ENCODE measurements at regions not wholly inside any gene's neighbourhood (a gene's known extent, or its start where the extent isn't known, plus 50 kb on each side); places are given as distances from the start of the nearest gene placed in this dataset.
"Not testable (repeated sequence)": the region's sequence is repeated elsewhere in the genome, so short reads cannot be mapped to it uniquely, and the experiment has no call there.

DNA sequence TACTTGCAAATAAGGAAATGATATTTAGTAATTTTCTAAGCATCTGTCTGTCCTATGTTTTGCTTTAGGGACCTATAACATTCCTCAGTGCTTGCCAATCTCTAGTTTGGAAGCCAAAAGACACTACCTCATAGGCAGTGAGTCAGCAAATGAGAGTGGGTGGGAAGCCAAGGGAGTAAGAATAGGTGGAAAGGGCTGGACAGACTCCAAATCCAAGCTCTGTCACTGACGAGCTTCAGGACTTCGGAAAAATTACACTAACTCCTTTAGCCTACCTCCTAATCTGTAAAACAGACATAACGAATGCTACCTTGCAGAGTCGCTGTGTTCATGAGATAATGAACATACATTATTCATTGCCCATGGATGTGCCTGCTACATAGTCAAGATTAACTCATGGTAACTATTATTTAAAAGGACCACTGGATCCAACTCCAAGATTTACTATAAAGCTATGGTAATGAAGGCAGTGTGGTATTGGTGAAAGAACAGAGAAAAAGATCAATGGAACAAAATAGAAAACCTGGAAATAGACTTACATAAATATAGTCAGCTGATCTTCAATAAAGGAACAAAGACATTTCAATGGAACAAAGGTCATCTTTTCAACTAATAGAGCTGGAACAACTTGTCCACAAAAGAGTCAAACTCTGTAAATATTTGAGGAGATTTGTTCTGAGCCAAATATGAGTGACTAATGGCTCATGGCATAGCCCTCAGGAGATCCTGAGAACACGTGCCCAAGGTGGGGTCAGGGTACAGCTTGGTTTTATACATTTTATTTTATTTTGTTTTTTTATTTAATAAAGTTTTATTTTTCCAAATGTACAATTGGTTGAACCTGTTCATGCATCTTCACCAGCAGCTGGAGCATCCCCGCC is 64.1 kb downstream of the FAM50B start:
- Histone ChIP-seq H3K27me3 (replicated peaks in 1 of 7) (peaks cover 0 to 61% (median 6%) of the 10 kb centered on the region in 7 donors), H3K36me3 (no peaks in the 10 kb centered on the region), H3K27ac (no peak overlapping the region), H3K4me1 (peaks cover 0 to 7% (median 0%) of the 10 kb centered on the region in 6 donors), H3K4me3 (no peak overlapping the region), H3K9me3 (no peaks in the 10 kb centered on the region)
- DNase-seq: no peak
- intact Hi-C loops (cut with DNase I; ENCODE audit: low total_unique reads): no loop called here
- 84 to 91% (median 89%) methylated on average over 6 of the region's 6 CpGs for WGBS, 5 donors
- TF ChIP-seq POLR2AphosphoS5 (IDR thresholded peaks at IDR 0.05): no peak
- TF ChIP-seq, protein P1, sequence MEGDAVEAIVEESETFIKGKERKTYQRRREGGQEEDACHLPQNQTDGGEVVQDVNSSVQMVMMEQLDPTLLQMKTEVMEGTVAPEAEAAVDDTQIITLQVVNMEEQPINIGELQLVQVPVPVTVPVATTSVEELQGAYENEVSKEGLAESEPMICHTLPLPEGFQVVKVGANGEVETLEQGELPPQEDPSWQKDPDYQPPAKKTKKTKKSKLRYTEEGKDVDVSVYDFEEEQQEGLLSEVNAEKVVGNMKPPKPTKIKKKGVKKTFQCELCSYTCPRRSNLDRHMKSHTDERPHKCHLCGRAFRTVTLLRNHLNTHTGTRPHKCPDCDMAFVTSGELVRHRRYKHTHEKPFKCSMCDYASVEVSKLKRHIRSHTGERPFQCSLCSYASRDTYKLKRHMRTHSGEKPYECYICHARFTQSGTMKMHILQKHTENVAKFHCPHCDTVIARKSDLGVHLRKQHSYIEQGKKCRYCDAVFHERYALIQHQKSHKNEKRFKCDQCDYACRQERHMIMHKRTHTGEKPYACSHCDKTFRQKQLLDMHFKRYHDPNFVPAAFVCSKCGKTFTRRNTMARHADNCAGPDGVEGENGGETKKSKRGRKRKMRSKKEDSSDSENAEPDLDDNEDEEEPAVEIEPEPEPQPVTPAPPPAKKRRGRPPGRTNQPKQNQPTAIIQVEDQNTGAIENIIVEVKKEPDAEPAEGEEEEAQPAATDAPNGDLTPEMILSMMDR (IDR thresholded peaks at IDR 0.05 in 8 of 11, conservative IDR thresholded peaks at IDR 0.05 in 3 of 11): no peak
- TF ChIP-seq POLR2A (IDR thresholded peaks at IDR 0.05): no peak

DNA sequence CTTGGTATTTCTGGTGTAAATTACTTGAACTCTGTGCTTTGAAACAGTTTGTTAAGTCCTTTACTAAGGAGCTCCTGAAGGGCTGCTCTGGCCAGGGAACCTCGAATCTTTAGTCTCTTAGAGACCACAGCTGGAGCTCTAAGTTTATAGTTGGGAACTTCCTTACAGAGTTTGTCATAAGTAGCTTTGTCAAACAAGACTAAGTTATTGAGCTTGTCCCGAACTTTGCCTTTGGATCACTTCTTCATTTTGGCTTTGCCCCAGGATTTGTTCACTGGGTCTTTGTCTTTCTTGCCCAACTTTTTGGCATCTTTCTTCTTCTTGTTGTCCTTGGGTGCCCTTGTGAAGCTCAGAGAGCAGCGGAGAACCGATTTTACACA is 64.8 kb downstream of the FAM50B start:
- no peak overlapping the region for H3K4me3 ChIP-seq
- no peak overlapping the region for H3K27ac ChIP-seq
- peaks cover 0 to 7% (median under 1%) of the 10 kb centered on the region in 6 donors for H3K4me1 ChIP-seq
- no peaks in the 10 kb centered on the region for H3K36me3 ChIP-seq
- no peak for DNase-seq
- intact Hi-C loops (cut with DNase I; ENCODE audit: low total_unique reads): no loop called here
- H3K9me3 ChIP-seq: no peaks in the 10 kb centered on the region
- H3K27me3 ChIP-seq (replicated peaks in 1 of 7): peaks cover 0 to 55% (median 6%) of the 10 kb centered on the region in 7 donors
- TF ChIP-seq POLR2AphosphoS5 (IDR thresholded peaks at IDR 0.05) (no peak), POLR2A (IDR thresholded peaks at IDR 0.05) (no peak)
- TF ChIP-seq, protein P1 (IDR thresholded peaks at IDR 0.05 in 8 of 11, conservative IDR thresholded peaks at IDR 0.05 in 3 of 11): no peak
- 71 to 83% (median 77%) methylated on average over 4 of the region's 4 CpGs for WGBS, 5 donors

DNA sequence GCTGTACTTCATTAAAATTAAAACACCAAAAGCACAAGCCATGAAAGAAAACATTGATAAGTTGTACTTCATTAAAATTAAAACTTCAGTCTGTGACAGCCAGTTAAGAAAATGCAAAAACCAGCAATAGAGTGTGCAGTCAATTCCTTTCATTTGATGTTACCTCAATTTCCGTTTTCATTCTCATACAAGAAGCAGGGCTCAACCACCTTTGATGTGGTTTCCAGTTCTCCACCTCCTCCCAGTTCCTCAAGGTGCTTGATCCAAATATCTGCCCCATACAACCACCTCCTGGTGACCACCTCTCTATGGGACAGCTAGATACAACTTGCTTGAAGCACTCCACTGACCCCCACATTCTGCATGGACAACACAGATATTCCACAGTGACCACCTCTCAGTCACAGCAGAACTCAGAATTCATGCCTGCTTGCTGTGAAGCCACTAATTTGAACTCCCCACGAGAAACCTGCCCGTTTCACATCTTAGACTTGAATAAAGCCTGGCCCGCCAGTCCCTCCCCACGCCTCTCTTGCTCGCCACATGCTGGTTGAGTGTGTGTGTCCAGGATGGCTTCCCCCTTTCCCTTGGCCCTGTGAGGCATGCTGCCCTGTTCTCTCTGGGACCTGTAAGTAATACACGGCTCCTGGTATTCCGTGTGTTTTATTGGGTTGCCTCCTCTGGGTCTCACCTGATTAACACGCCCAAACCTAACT is 66.1 kb downstream of the FAM50B start:
- peak; percentile 44 for DNase-seq
- WGBS, 5 donors: 68 to 84% (median 76%) methylated on average over 9 of the region's 9 CpGs
- H3K9me3 ChIP-seq: no peaks in the 10 kb centered on the region
- TF ChIP-seq, protein P1 (IDR thresholded peaks at IDR 0.05 in 8 of 11, conservative IDR thresholded peaks at IDR 0.05 in 3 of 11): no peak
- TF ChIP-seq POLR2A (IDR thresholded peaks at IDR 0.05) (no peak), POLR2AphosphoS5 (IDR thresholded peaks at IDR 0.05) (no peak)
- H3K27me3 ChIP-seq (replicated peaks in 1 of 7): peaks cover 0 to 48% (median 0%) of the 10 kb centered on the region in 7 donors
- intact Hi-C loops (cut with DNase I; ENCODE audit: low total_unique reads): no loop called here
- H3K36me3 ChIP-seq: no peaks in the 10 kb centered on the region
- H3K4me1 ChIP-seq: peaks cover 0 to 11% (median 4%) of the 10 kb centered on the region in 6 donors
- H3K27ac ChIP-seq: no peak overlapping the region
- H3K4me3 ChIP-seq: no peak overlapping the region

DNA sequence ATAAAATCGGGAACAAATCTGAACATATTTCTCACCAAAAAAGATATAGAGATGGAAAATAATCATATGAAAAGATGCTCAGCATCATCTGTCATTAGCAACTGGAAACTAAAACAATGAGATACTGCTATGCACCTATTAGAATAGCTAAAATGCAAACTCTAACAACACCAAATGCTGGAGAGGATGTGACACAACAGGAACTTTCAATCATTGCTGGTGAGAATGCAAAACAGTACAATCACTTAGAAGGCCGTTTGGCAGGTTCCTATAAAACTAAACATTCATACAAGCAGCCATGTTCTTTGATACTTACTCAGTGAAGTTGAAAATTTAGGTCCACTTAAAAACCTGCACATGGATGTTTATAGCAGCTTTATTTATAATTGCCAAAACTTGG is 67.0 kb downstream of the FAM50B start:
- DNase-seq: no peak
- intact Hi-C loops (cut with DNase I; ENCODE audit: low total_unique reads): no loop called here
- TF ChIP-seq, protein P1 (IDR thresholded peaks at IDR 0.05 in 8 of 11, conservative IDR thresholded peaks at IDR 0.05 in 3 of 11): no peak
- TF ChIP-seq POLR2AphosphoS5 (IDR thresholded peaks at IDR 0.05) (no peak), POLR2A (IDR thresholded peaks at IDR 0.05) (no peak)
- H3K27me3 ChIP-seq (replicated peaks in 1 of 7): peaks cover 0 to 46% (median 0%) of the 10 kb centered on the region in 7 donors
- 53 to 83% (median 68%) methylated on average over 2 of the region's 2 CpGs for WGBS, 5 donors
- no peak overlapping the region for H3K27ac ChIP-seq
- no peaks in the 10 kb centered on the region for H3K9me3 ChIP-seq
- no peaks in the 10 kb centered on the region for H3K36me3 ChIP-seq
- no peak overlapping the region for H3K4me3 ChIP-seq
- H3K4me1 ChIP-seq: peaks cover 0 to 11% (median 4%) of the 10 kb centered on the region in 6 donors

DNA sequence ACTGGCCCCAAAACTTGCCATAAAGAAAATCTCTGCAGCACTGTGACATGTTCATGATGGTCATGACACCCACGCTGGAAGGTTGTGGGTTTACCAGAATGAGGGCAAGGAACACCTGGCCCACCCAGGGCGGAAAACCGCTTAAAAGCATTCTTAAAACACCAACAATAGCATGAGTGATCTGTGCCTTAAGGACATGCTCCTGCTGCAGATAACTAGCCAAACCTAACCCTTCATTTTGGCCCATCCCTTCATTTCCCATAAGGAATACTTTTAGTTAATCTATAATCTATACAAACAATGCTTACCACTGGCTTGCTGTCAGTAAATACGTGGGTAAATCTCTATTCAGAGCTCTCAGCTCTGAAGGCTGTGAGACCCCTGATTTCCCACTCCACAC is 67.6 kb downstream of the FAM50B start:
- intact Hi-C loops (cut with DNase I; ENCODE audit: low total_unique reads); DNase-seq; H3K4me3 ChIP-seq; H3K27ac ChIP-seq; H3K9me3 ChIP-seq; H3K36me3 ChIP-seq: not testable (repeated sequence)
- H3K27me3 ChIP-seq (replicated peaks in 1 of 7): peaks cover 0 to 43% (median 0%) of the 10 kb centered on the region in 7 donors
- WGBS, 5 donors: 79 to 93% (median 90%) methylated on average over 2 to 4 of the region's 4 CpGs
- H3K4me1 ChIP-seq: peaks cover 0 to 11% (median 4%) of the 10 kb centered on the region in 6 donors
